Epithelial cell of esophagus (primary cell): ENCODE measurements at regions not wholly inside any gene's neighbourhood (a gene's known extent, or its start where the extent isn't known, plus 50 kb on each side); places are given as distances from the start of the nearest gene placed in this dataset.

Experiments
- DNase-seq: peaks from one replicate; pipeline ENCODE4 v3.0.0; 2010; ENCODE audit warnings: low read depth
- H3K4me3 ChIP-seq: 2 replicates; pipeline ENCODE4 v1.5.1; 2011; ENCODE audit warnings: mild to moderate bottlenecking, low read length, control low read depth
- CTCF ChIP-seq: IDR thresholded peaks from 2 replicates; pipeline ENCODE4 v1.5.1; 2011; ENCODE audit warnings: low read depth, mild to moderate bottlenecking, low read length, control low read depth, inconsistent platforms; ENCODE audit not compliant: insufficient read depth; ENCODE audit errors: missing control alignments

- no peak for DNase-seq
- TF ChIP-seq CTCF, result no peak
- H3K4me3 ChIP-seq, result no peak overlapping the region
These were observed 252.3 kb upstream of the LRTM1 start for GRCh38 chr3:55180161-55180560.

GRCh38 chr3:55178336-55178735 lies 250.5 kb upstream of the LRTM1 start:
- H3K4me3 ChIP-seq, result no peak overlapping the region
- TF ChIP-seq CTCF, result no peak

GRCh38 chr3:55177749-55178148 lies 249.9 kb upstream of the LRTM1 start:
- no peak overlapping the region for H3K4me3 ChIP-seq
- no peak for TF ChIP-seq CTCF
- DNase-seq, result no peak

More at GRCh38 chr3:55178336-55178735, 250.5 kb upstream of the LRTM1 start:
- no peak for DNase-seq

- H3K4me3 ChIP-seq, result no peak overlapping the region
- no peak for TF ChIP-seq CTCF
- DNase-seq, result no peak
These were observed 247.6 kb upstream of the LRTM1 start for GRCh38 chr3:55175423-55175822.

- no peak for TF ChIP-seq CTCF
- DNase-seq, result no peak
- H3K4me3 ChIP-seq, result no peak overlapping the region
These were observed 246.9 kb upstream of the LRTM1 start for GRCh38 chr3:55174747-55175146.

- no peak overlapping the region for H3K4me3 ChIP-seq
- TF ChIP-seq CTCF, result no peak
- no peak for DNase-seq
These were observed 245.6 kb upstream of the LRTM1 start for GRCh38 chr3:55173504-55173903.

GRCh38 chr3:55172913-55173312 lies 245.1 kb upstream of the LRTM1 start:
- DNase-seq, result no peak
- TF ChIP-seq CTCF, result no peak
- no peak overlapping the region for H3K4me3 ChIP-seq
